ENCODE measurements at regions not wholly inside any gene's neighbourhood (a gene's known extent, or its start where the extent isn't known, plus 50 kb on each side); places are given as distances from the start of the nearest gene placed in this dataset.

DNA sequence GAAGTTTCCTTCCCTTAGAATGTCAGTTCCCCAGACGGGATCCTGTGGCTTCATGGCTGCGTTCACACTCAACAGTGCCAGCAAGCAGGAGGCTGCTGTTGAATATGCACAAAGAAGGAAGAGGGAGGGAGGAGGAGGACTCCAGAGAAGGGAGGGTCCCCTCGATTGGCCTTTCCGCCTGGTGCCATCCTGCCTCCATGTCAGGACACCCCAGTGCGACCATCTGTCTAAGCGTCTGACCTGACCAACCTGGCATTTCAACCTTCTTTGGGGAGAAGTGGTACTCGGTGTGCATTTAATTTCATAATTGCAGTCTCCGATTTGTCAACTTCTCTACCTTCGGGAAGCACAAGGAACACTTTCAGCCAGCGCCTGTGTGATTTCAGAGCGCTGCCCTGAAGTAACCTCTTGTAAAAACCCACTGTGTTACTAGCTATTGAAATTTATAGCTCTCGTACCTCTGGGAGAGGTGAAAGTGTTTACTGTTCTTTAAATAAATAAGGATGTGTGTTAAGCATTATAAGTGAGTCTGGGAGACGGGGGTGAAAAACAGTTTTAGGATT is 1491.9 kb downstream of the TBC1D22A start:
- no peak for DNase-seq

DNA sequence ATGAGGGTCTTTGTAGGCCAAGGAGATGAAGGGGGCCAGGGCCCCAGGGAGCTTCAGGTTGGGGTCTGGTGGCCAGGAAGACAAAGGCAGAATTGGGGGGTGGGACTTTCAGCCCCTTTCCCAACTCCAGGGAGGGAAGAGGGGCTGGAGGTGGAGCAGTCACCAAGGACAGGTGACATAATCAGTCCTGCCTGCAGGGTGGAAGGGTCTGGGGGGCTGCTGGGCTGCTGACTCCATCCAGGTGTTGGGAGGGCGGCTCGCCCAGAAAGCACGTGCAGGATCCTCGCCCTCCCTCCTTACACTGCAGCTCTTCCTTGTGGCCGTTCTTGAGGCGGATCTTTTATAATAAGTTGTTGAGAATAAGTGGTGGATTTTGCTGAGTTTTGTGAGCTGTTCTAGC is 1491.1 kb downstream of the TBC1D22A start:
- DNase-seq = no peak

DNA sequence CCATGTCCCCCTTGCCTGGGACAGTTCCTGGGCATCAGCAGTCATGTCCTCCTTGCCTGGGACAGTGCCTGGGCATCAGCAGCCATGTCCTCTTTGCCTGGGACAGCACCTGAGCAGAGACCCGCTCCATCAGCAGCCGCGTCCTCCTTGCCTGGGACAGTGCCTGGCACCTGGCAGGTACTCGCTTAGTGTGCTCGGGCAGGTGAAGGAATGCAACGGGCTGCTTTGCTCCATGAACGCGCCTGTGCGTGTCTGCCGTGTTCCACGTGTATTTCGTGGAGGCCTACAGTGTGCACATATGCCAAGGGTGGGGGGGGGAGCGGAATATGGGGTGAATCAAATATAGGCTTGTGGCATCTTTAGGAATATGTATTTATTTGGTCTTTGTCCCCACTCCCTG is 1490.7 kb downstream of the TBC1D22A start:
- DNase-seq = no peak

DNA sequence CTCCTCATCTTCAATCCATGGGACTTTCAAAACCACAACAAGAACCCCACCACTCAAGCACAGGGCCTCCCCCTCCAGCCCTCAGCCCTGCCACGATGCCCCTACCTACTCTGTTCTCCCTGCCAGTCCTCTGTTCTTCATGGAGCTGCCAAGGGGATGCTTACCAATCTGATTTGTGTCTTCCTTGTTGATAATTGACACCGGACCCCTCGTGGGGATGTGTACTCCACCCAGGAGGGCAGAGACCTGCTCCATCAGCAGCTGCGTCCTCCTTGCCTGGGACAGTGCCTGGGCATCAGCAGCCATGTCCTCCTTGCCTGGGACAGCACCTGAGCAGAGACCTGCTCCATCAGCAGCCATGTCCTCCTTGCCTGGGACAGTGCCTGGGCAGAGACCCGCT is 1489.2 kb downstream of the TBC1D22A start:
- no peak for DNase-seq

DNA sequence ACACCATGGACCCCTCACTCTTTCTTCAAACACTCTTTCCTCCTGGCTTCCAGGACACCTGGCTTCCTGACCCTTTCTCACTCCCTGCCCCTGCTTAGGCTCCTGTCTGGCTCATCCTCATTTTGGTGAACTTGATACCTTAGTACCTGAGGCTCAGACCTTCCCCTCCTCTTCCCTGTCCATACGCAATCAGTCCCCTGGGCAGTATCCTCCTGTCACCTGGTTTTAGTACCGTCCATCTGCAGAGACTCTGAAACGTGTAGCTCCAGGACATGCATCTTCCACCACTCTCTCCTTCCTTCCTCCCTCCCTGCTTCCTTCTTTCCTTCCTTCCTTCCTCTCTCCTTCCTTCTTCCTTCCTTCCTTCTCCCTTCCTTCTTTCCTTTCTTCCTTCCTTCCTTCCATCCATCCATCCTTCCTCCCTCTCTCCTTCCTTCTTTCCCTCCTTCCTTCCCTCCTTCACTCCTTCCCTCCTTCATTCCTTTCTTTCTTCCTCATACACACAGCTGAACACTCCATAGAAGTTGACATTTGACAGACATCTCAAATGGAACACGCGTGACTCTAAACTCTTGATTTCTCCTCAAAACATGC is 1488.6 kb downstream of the TBC1D22A start:
- DNase-seq = no peak

DNA sequence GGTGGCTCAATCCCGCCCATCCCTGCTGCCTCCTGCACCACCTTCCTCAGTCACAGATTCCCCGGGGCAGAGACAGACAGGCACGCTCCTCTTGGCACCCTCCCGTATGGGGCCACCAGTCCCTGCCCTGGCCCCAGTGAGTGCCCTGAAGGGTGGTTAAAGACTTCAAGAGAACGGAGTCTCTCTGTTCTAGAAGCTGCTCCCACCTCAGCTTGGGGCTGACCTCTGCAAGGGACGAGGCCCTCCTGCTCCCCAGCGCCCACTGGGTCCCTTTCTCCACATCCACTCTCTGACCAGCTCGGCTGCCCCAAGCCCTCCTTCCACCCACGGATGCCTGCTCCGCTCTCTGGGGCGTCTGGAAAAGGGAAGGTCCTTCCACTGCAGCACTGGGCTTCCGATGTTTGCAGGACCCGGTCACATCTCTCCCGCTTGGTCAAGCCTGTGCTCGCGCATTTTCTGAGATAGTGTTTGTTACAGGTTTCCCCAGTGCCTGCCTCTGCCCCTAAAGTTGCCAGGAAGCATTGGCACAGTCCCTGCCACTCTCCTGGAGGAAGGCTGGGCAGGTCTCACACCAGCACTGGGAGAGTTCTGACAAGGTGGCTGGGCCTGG is 1487.9 kb downstream of the TBC1D22A start:
- no peak for DNase-seq

DNA sequence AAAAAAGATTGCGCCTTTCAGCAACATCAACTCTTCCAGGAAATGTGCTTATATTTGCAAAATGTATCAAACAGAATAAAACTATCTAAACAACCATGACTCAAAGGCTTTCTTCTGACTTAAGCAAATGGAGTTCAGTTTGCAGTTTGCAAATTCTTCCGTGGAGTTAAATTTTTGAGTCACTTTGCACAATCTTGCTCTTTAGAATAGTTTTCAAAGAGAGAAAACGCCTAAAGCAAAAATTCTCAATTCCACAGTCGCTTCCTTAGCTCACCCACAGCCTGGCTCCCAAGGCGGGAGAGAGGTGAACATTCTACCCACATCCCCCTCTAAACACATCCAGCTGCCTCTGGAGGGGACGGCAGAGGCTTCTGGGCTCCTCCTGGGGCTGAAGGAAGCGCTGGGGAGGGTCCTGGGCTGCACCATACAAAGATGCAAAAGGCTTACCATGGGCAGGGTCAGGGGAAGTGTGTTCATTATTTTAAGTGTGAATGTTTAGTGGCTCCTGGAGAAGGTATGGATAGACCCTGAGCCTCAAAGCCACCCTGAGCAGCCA is 1487.3 kb downstream of the TBC1D22A start:
- DNase-seq = no peak

DNA sequence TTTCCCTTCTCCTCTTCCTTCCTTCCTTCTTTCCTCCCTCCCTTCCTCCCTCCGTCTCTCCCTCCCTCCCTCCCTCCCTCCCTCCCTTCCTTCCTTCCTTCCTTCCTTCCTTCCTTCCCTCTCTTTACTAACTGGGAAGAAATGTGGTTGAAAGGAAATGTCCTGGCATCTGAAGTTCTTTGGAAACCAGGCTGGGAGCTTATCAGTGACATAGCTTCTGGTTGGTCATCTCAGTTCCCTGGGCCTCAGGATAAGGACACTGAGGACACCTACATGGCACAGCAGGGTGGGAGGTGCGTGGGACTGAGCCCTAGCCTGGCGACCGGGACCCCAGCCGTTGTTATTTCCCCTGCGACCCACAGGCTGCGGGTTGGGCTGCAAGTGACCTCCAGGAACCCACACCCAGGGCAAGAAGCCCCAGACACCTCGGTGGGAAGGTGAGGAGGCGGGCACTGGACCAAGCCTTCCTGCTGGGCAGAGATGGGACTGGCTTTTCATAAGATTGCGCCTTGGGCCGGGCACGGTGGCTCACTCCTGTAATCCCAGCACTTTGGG is 1486.5 kb downstream of the TBC1D22A start:
- DNase-seq = no peak

DNA sequence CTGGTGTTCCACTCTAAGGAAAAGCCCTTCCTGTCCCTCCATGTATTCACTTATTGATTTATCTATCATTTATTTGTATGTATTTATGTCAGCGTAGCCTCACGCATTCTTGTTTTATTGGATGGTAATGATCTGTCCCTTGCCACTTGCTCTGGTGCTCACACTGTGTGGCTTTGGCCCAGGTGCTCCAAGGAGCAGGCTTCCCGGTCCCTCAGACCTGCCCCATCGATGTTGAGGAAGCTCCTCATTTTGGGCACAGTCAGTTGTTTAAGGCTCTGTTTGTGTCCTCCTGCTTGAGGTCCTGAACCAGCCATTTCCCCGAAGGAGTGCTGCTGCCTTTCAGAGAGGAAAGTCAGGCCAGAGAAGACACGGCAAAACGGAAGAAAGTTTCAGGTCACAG is 1485.4 kb downstream of the TBC1D22A start:
- DNase-seq = no peak

DNA sequence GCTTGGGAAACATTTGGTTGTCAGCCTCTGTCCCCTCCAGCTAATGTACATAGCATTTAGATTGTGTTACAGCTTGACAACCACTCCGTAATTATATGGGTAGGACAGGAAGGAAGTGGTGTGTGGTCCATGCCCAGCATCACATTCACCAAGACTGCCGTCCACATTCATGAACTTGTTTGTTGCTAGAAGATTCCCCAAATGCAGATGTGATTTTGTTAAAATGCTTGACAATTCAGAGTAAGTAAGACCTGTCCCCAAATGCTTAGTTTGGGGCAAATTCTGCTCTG is 1482.7 kb downstream of the TBC1D22A start:
- no peak for DNase-seq

DNA sequence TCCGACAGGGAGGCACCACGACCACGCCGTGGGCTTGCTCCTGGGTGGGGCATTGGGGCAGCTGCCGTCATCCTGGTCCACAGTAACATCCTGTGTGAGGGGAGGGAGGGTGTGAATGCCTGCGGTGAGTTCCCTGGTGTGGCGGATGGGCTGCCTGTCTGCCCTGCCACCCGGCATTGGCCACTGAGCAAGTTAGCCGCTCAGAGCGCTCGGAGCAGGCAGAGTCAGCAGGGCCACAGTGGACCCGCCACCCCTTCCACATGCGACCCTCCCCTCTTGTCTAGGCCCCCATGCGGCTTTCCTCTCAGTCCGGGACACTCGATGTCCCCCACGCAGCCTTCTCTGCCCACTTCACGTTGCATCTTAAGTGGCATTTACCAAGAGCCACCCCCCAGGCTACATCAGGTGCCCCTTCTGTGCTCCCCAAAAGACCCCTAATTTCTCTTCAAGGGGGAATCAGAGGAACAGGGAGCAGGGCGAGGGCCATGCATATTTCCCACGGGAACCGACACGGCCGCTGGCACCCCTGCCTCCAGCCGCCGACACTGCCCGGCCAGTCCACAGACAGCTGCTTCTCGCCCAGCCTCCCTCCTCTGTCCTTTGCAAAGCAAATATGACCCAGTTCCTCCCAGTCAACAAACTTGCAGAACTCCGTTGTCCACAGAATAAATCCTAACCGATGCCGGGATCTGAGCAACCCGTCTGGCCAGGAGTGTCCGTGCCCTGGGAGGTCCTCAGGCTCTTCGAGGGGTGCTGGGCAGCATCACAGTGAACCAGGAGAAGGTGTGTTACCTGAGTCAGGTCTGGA is 1482.1 kb downstream of the TBC1D22A start:
- no peak for DNase-seq

DNA sequence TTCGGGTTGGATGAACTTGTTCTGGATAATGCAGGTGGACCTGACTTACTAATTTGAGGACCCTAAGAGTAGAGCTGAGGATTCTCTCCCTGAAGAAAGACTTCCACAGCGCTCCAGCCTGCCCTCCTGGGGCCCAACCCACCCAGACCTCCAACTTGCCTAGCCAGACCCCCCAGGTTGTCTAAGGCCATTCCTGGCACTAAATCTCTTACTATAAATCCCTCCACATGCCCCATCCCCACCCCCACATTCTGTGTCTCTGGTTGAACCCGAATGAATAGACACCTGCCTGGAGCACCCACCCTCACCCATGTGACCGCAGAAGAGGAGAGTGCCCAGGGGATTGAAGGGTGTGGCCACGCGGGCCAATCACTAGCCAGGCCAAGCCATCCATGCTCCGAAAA is 1480.0 kb downstream of the TBC1D22A start:
- no peak for DNase-seq

DNA sequence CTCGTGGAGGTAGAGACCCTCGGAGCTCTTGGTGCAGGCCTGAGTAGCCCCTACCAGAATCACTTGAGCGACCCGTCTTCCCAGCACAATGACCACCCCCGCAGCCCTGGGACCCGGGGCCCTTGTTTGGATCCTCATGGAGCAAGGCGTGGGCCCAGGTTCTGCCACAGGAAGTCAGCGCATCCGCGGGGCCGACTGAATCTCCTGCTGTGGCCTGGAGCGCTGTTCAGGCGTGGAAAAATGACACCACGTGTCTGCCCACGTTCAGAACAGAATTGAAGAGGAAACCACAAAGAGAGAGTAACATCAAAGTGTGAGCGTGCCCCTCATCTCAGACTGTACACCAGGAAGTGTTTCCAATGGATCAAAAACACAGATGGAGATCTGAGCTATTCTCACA is 1479.2 kb downstream of the TBC1D22A start:
- DNase-seq = no peak

DNA sequence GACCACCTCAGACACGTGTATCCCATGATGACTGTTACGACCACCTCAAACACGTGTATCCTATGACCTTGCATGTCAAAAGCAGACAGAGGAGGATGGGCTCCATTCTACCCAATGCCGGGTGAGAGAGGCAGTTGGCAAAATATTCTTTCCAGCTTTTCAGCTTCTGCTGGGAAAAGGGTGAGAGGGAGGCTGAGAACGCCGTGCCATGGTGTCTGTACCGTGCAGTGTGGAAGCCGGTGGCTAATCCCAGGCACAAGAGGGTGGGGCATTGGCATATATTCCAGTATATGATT is 1478.4 kb downstream of the TBC1D22A start:
- no peak for DNase-seq

DNA sequence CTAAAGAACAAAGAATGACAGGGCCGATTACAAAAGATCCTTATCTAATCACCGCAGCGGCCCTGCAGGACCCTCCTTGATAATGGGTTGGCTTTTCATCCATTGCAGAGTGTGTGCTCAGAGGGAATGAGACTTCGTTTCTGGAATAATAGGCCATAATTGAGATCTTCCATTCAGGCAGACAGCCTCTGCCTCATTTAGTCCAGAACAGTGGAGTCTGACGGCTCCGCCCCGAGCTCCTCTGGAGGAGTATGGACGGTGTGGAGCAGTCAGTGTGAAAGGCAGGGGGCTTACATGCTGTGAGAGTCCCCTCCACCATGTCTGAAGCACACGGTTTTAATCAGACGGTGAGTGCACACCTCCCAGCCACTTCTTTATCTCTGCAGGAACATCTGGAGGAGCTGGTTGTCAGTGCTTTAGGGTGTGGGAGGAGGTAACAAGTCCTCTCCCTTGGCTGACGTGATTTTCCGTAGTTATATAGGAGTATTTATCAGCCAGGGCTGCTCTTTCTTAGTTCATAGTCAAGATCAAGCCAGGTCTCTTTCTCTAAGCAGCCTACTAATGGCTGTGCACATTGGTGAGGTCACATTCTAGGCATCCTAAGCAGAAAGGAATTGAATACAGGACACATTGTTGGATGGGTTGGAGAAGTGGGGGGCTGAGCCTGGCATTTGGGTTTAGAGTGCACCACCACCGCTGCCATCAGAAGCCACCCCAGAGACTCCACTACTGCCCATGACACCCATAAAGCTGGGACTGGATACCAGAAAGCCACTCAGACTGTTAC is 1477.9 kb downstream of the TBC1D22A start:
- no peak for DNase-seq

DNA sequence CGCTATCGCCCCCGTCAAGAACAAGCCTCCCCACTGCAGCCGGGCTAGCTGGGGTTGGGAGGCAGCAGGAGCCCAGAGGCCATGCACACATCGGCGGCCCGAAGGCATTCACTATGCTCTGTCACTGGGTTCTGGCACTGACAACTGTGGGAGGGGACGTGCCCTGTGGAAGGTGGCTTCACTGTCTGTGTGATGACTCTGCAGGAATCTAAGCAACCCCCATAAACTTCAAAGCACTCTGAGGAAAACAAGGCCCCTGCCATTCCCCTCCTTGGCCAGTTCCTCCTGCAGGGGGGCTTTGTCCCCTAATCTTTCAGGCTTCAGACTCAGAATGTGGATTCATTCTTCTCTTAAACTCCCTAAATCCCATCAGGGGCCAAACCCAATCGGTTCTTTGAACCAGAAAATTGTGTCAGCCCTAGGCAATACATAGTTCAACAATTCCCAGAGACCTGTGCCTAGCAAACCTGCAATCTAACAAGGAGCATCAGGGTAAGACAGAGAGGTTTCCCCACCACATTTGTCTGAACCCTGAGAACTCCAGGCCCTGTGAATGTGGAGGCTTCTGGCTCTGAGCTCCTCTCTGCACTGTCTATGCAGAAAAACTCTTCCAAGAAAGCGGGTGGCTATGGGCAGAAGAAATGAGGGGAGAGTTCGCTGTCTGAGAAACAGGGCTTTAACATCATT is 1477.2 kb downstream of the TBC1D22A start:
- no peak for DNase-seq

DNA sequence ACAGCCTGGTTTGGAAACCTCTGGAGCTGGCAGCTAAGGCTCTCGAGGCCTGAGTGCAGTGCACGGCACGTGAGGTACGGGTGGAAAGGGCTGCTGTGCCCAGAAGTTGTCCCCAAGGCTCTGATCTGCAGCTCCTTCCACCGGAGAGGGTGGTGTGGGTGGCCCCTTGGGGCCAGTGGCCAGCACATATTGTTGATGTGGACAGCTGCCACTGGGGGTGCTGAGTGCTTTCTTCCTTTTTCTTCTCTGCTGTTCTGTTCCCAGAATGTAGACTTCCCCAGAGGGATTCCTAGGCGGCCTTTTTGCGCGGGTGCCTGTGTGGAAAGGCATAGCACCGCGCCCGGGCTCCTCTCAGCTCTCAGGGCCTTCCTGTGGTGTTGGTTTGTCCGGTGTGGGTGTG is 1476.5 kb downstream of the TBC1D22A start:
- no peak for DNase-seq

DNA sequence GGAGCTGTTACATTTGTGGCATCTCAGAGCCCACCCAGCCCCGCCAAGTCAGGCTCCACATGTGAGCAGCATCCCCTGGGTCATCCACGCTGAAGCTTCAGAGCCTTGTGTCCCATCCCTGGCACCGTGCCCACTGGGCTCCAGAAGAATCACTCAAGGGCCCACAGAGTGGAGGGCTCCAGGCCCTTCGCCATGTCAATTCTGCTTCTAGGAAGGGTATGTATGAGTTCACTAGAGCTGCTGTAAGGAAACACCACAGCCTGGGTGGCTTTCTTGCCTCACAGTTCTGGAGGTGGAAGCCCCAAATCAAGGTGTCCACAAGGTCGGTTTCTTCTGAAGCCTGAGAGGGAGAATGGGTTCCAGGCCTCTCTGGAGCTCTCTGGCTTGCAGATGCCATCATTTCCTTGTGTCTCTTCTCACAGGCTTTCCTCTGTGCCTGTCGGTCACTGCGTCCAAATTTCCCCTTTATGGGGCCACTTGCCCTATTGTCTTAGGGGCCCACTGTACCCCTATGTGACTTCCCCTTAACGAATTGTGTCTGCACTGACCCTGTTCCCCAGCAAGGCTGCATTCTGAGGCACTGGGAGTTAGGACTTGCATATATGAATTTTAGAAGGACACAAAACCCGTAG is 1476.0 kb downstream of the TBC1D22A start:
- DNase-seq = no peak

DNA sequence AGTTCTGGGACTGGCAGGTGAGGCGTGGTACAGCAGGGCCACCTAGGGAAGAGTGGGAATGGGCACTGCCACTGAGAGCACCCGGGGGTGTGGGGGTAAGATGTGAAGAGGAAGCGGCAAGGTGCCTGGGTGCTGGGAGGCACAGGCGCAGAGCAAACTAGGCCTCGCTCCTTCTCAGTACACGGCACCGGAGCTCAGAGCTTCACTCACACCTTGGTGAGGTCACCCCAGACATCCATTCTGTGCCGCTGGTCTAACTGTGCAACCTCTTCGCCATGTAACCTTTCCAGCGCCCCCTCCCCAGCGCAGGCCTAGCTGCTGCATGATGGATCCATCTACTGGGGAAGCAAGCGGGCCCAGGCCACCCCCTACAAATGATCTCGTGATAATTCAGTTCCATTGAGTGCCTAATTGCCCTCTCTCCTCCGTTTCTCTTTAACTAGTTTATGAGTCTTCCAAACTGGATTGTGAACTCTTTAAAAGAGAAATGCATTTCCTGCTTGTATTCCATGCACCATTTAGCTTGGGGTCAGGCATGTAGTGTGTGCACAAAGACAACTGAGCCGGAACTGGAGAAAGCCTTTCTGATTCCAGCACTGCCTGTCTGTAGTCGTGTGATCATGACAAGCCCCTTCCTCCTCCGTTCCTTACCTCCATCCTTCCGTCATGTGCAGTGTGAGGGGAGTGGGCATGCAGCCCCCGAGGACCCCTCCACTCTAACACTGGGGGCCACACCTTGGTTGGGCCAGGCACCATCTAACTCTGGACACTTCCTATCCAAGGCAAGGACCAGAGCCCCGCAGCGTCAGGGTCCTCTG is 1475.2 kb downstream of the TBC1D22A start:
- DNase-seq = no peak

DNA sequence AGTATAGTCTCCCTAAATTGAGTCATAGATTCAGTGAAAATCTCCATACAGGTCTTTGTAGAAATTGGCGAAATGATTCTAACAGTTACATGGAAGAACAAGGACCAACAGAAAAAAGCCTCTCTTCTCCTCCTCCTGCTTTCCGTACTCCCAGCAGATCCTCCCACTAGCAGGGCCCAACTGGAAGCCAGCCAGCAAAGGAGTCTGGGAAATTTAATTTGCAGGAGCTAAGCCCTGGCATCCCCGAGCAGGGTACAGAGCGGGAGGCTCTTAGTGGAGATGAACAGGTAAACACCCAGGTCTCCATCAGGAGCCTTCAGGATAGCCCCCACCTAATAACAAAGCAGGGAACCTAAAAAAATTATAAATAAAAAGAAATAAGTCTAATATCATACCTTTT is 1473.8 kb downstream of the TBC1D22A start:
- DNase-seq = no peak

DNA sequence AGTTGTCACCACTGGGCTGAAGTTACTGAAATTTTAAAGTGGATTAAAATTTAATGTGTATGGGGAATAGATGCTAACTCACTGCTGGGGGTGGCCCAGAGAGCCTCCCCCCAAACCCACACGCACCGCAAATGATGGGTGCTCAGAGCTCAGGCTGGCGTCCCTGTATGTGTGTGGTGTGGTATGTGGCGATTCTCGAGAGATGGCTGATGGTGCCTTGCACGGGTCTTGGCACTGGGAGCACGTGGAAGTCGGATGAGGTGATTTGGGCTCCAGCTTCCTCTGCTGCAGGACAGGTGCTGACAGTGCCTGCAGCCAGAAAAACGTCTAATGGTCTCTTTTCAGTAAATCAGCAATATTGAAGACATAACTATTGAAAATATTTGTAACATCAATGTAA is 1473.3 kb downstream of the TBC1D22A start:
- no peak for DNase-seq

Data from CD4-positive, alpha-beta T cell treated with Interleukin-17A for 4 hours (primary cell).